Astrocyte (in vitro differentiated cells and primary cell): ENCODE measurements at regions not wholly inside any gene's neighbourhood (a gene's known extent, or its start where the extent isn't known, plus 50 kb on each side); places are given as distances from the start of the nearest gene placed in this dataset.

Source experiments
- DNase-seq: peaks from one replicate; pipeline ENCODE4 v3.0.0-alpha.2; 2010; ENCODE audit warnings: low read depth
- FAIRE-seq: peaks from 2 replicates; lab custom pipeline; 2011; peaks lifted over from hg19 to GRCh38; lab: Jason Lieb, UNC
- H2AFZ ChIP-seq: 2 replicates; pipeline ENCODE4 v1.6.0; 2012; ENCODE audit warnings: low read depth, low read length, inconsistent platforms
- H3K27ac ChIP-seq: 2 replicates; pipeline ENCODE4 v1.5.1; 2011; ENCODE audit warnings: low read depth, low read length, inconsistent platforms
- H3K27me3 ChIP-seq: 2 replicates; pipeline ENCODE4 v1.6.0; 2011; ENCODE audit warnings: low read length, inconsistent platforms; ENCODE audit not compliant: insufficient read depth
- H3K36me3 ChIP-seq: 2 replicates; pipeline ENCODE4 v1.5.1; 2011; ENCODE audit warnings: low read length, inconsistent platforms; ENCODE audit not compliant: insufficient read depth
- H3K4me1 ChIP-seq: 2 replicates; pipeline ENCODE4 v1.5.1; 2011; ENCODE audit warnings: low read length, inconsistent platforms; ENCODE audit not compliant: insufficient read depth
- H3K4me2 ChIP-seq: 2 replicates; pipeline ENCODE4 v1.6.0; 2012; ENCODE audit warnings: low read length, inconsistent platforms
- H3K4me3 ChIP-seq: 2 replicates; pipeline ENCODE4 v1.5.1; 2011; ENCODE audit warnings: low read depth, mild to moderate bottlenecking, low read length, inconsistent platforms; ENCODE audit not compliant: insufficient read depth
- H3K79me2 ChIP-seq: 2 replicates; pipeline ENCODE4 v1.6.0; 2012; ENCODE audit warnings: mild to moderate bottlenecking, low read length, inconsistent platforms; ENCODE audit not compliant: insufficient read depth
- H3K9ac ChIP-seq: 2 replicates; pipeline ENCODE4 v1.6.0; 2012; ENCODE audit warnings: mild to moderate bottlenecking, low read length, inconsistent platforms
- H3K9me3 ChIP-seq: 2 replicates; pipeline ENCODE4 v1.5.1; 2012; ENCODE audit warnings: low read depth, mild to moderate bottlenecking, low read length, inconsistent platforms; ENCODE audit not compliant: insufficient read depth
- H4K20me1 ChIP-seq: 2 replicates; pipeline ENCODE4 v1.6.0; 2012; ENCODE audit warnings: low read length, inconsistent platforms; ENCODE audit not compliant: insufficient read depth
- H3K27ac Mint-ChIP-seq: one replicate; pipeline ENCODE4 v1.8.0; 2021; ENCODE audit warnings: mild to moderate bottlenecking, mixed read lengths; ENCODE audit not compliant: unreplicated experiment
- H3K27me3 Mint-ChIP-seq: one replicate; pipeline ENCODE4 v1.8.0; 2021; ENCODE audit warnings: low read depth, mixed read lengths; ENCODE audit not compliant: unreplicated experiment
- H3K36me3 Mint-ChIP-seq: one replicate; pipeline ENCODE4 v1.8.0; 2021; ENCODE audit warnings: low read depth, mixed read lengths; ENCODE audit not compliant: unreplicated experiment
- H3K4me1 Mint-ChIP-seq: one replicate; pipeline ENCODE4 v1.8.0; 2021; ENCODE audit warnings: low read depth, mixed read lengths; ENCODE audit not compliant: unreplicated experiment
- H3K4me3 Mint-ChIP-seq: one replicate; pipeline ENCODE4 v1.8.0; 2021; ENCODE audit warnings: mild to moderate bottlenecking, moderate library complexity, mixed read lengths; ENCODE audit not compliant: unreplicated experiment
- H3K9me3 Mint-ChIP-seq: one replicate; pipeline ENCODE4 v1.8.0; 2021; ENCODE audit warnings: mild to moderate bottlenecking, mixed read lengths; ENCODE audit not compliant: unreplicated experiment
- CTCF ChIP-seq: IDR thresholded peaks from 2 replicates; pipeline ENCODE4 v1.5.1; 2011; ENCODE audit warnings: low read depth, mild to moderate bottlenecking, inconsistent platforms, low read length, moderate library complexity; ENCODE audit not compliant: insufficient read depth
- EZH2 ChIP-seq: IDR thresholded peaks from 2 replicates; pipeline ENCODE4 v1.6.1; 2012; ENCODE audit warnings: mild to moderate bottlenecking, low read length, inconsistent platforms; ENCODE audit not compliant: insufficient read depth

GRCh38 chr5:23977365-23977764 lies 470.0 kb downstream of the PRDM9 start:
- peaks cover 7% of the 10 kb centered on the region for H3K9me3 ChIP-seq
- Mint-ChIP-seq H3K27ac (no peak overlapping the region), H3K4me3 (no peak overlapping the region), H3K36me3 (no peaks in the 10 kb centered on the region), H3K9me3 (peaks cover 14% of the 10 kb centered on the region), H3K27me3 (no peaks in the 10 kb centered on the region), H3K4me1 (no peaks in the 10 kb centered on the region)
- no peak for TF ChIP-seq CTCF
- TF ChIP-seq EZH2, result no peak
- DNase-seq (no peak), FAIRE-seq (no peak)
- no peak overlapping the region for H3K4me2 ChIP-seq
- H3K79me2 ChIP-seq, result no peaks in the 10 kb centered on the region
- no peaks in the 10 kb centered on the region for H4K20me1 ChIP-seq
- no peak overlapping the region for H2AFZ ChIP-seq
- no peaks in the 10 kb centered on the region for H3K27me3 ChIP-seq
- no peak overlapping the region for H3K4me3 ChIP-seq
- no peak overlapping the region for H3K9ac ChIP-seq
- no peaks in the 10 kb centered on the region for H3K36me3 ChIP-seq
- H3K4me1 ChIP-seq, result no peaks in the 10 kb centered on the region
- no peak overlapping the region for H3K27ac ChIP-seq

DNA sequence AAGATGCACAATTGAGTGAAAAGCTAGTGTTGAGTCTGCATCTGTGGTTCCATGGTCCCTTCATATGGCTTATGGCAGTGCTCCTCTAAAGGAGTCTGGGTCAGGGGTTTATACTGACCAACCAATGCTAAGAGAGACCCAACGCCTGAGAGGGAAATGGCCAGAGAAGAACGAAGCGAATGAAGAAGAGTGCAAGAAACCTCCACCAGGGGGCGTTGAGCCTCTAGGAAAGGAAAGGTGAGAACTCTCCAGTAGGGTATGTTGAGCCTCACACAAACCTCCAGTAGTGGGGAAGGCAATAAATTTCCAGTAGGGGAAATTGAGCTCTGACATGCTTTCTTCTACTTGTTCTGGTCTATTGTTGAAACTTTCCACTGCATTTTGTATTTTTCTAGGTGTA lies 470.6 kb downstream of the PRDM9 start:
- FAIRE-seq (no peak), DNase-seq (no peak)
- H3K36me3 Mint-ChIP-seq, result no peaks in the 10 kb centered on the region
- Histone ChIP-seq H4K20me1 (no peaks in the 10 kb centered on the region), H3K36me3 (no peaks in the 10 kb centered on the region), H3K4me2 (no peak overlapping the region), H2AFZ (no peak overlapping the region), H3K9ac (no peak overlapping the region), H3K79me2 (no peaks in the 10 kb centered on the region), H3K4me3 (no peak overlapping the region), H3K27ac (no peak overlapping the region), H3K4me1 (no peaks in the 10 kb centered on the region), H3K27me3 (no peaks in the 10 kb centered on the region), H3K9me3 (peaks cover 7% of the 10 kb centered on the region)
- H3K4me3 Mint-ChIP-seq, result no peak overlapping the region
- no peak overlapping the region for H3K27ac Mint-ChIP-seq
- no peaks in the 10 kb centered on the region for H3K4me1 Mint-ChIP-seq
- H3K27me3 Mint-ChIP-seq, result no peaks in the 10 kb centered on the region
- TF ChIP-seq EZH2 (no peak), CTCF (peak; percentile 18)
- H3K9me3 Mint-ChIP-seq, result peaks cover 14% of the 10 kb centered on the region

- H3K36me3 ChIP-seq, result no peaks in the 10 kb centered on the region
- H3K9me3 Mint-ChIP-seq, result no peaks in the 10 kb centered on the region
- no peaks in the 10 kb centered on the region for H3K4me1 ChIP-seq
- TF ChIP-seq EZH2 (no peak), CTCF (no peak)
- no peak for DNase-seq
- no peak overlapping the region for H3K4me2 ChIP-seq
- FAIRE-seq, result no peak
- H3K9ac ChIP-seq, result no peak overlapping the region
- no peak overlapping the region for H3K4me3 Mint-ChIP-seq
- no peaks in the 10 kb centered on the region for H3K79me2 ChIP-seq
- H3K27me3 ChIP-seq, result no peaks in the 10 kb centered on the region
- no peaks in the 10 kb centered on the region for H3K27me3 Mint-ChIP-seq
- H3K9me3 ChIP-seq, result no peaks in the 10 kb centered on the region
- H3K27ac ChIP-seq, result no peak overlapping the region
- no peak overlapping the region for H2AFZ ChIP-seq
- peaks cover 2% of the 10 kb centered on the region for H3K4me1 Mint-ChIP-seq
- no peak overlapping the region for H3K27ac Mint-ChIP-seq
- no peak overlapping the region for H3K4me3 ChIP-seq
- H3K36me3 Mint-ChIP-seq, result no peaks in the 10 kb centered on the region
- H4K20me1 ChIP-seq, result no peaks in the 10 kb centered on the region
These were observed 484.0 kb downstream of the PRDM9 start for GRCh38 chr5:23991406-23991805.
